Astrocyte of the spinal cord (primary cell): ENCODE measurements at regions not wholly inside any gene's neighbourhood (a gene's known extent, or its start where the extent isn't known, plus 50 kb on each side); places are given as distances from the start of the nearest gene placed in this dataset.
"Not testable (repeated sequence)": the region's sequence is repeated elsewhere in the genome, so short reads cannot be mapped to it uniquely, and the experiment has no call there.

Source experiments
- DNase-seq: peaks from one replicate; pipeline ENCODE4 v3.0.0; 2011; ENCODE audit warnings: low read depth, low spot score
- H3K4me3 ChIP-seq: 2 replicates; pipeline ENCODE4 v1.5.1; 2011; ENCODE audit warnings: low read depth, mild to moderate bottlenecking, low read length, moderate library complexity
- CTCF ChIP-seq: IDR thresholded peaks from 2 replicates; pipeline ENCODE4 v1.5.1; 2012; ENCODE audit warnings: low read depth, mild to moderate bottlenecking, low read length, inconsistent platforms
- in situ Hi-C: cut with HindIII; loops from 2 replicates; pipeline ENCODE4 v1.10.0; 2017; ENCODE audit warnings: low sequenced_read_pairs

- in situ Hi-C loops, result no loop called here
- H3K4me3 ChIP-seq, result no peak overlapping the region
- TF ChIP-seq CTCF, result no peak
- DNase-seq, result peak; percentile 38
Observed at GRCh38 chr12:87406926-87407325, 622.3 kb downstream of the C12orf50 start.

GRCh38 chr12:87405918-87406317 lies 623.3 kb downstream of the C12orf50 start:
- no peak for TF ChIP-seq CTCF
- in situ Hi-C loops, result no loop called here
- no peak for DNase-seq
- no peak overlapping the region for H3K4me3 ChIP-seq

GRCh38 chr12:87394168-87394567 lies 635.0 kb downstream of the C12orf50 start:
- DNase-seq, H3K4me3 ChIP-seq, in situ Hi-C loops: not testable (repeated sequence)

GRCh38 chr12:87388376-87388775 lies 640.8 kb downstream of the C12orf50 start:
- no peak overlapping the region for H3K4me3 ChIP-seq
- DNase-seq, result no peak
- in situ Hi-C loops, result no loop called here
- TF ChIP-seq CTCF, result no peak

DNA sequence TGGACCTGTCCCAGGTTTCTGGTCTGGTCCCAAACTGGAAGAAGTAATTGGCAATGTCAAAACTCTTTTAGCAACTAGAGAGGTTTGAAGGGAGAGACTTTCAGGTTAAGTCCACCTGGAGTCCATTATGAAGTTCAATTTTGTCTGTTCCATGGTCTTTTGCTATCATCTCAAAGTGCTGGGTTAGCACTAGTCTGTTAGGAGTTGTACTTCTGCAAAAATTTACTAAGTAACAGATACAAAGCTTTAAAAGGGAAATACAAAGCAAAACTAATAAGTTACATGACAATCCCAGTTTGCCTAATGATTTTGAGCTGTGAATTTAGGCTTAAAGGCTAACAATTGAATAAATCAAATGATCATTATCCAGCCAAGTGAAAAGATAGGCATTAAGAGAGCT lies 643.9 kb downstream of the C12orf50 start:
- in situ Hi-C loops, result no loop called here
- H3K4me3 ChIP-seq, result no peak overlapping the region
- no peak for TF ChIP-seq CTCF
- DNase-seq, result no peak

DNA sequence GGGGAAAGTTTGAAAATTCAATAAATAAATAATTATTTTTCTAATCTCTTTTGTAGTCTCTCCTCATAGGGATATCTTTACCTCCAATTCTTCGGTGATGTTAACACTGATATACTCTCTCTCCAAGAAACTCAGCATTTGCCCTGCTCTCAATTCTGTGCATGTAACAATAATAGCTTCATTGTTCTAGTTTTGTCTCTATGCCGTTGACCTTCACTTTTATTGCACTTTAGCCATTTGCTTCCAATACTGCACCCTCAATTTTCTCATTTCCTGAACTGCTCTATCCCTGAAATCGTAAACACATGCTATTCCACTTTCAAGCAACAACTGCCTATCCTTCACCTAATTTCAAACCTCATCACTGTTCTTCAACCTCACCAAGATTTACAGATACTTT lies 645.0 kb downstream of the C12orf50 start:
- in situ Hi-C loops, result no loop called here
- no peak for DNase-seq
- no peak overlapping the region for H3K4me3 ChIP-seq
- no peak for TF ChIP-seq CTCF

- in situ Hi-C loops, result no loop called here
- DNase-seq, result no peak
- no peak overlapping the region for H3K4me3 ChIP-seq
- TF ChIP-seq CTCF, result no peak
Observed at GRCh38 chr12:87383680-87384079, 645.5 kb downstream of the C12orf50 start.
